HEK293 (cell line): ENCODE measurements at regions not wholly inside any gene's neighbourhood (a gene's known extent, or its start where the extent isn't known, plus 50 kb on each side); places are given as distances from the start of the nearest gene placed in this dataset.

Source experiments
- CTCF ChIA-PET: fragments of 350-600 bp; formaldehyde crosslinking; extraction: SDS; loops from one replicate; lab custom pipeline; 2021; ENCODE audit warnings: antibody characterized with exemption; lab: Yijun Ruan, JAX
- POLR2A ChIA-PET: fragments of 300-600 bp; formaldehyde crosslinking; extraction: SDS; loops from one replicate; lab custom pipeline; 2020; ENCODE audit warnings: antibody characterized with exemption, inconsistent platforms; lab: Yijun Ruan, JAX
- H3K27ac ChIP-seq: fragments of 200-500 bp; sonication (Bioruptor generic); 2 replicates; pipeline ENCODE4 v1.5.1; 2014; ENCODE audit warnings: low read depth, low read length, control low read depth, inconsistent platforms; ENCODE audit errors: extremely low read depth
- H3K36me3 ChIP-seq, 2 experiments: fragments of 200-500 bp in 1 of 2; sonication (Bioruptor generic) in 1 of 2; 1 replicate in 1 of 2; 2 replicates in 1 of 2; pipeline ENCODE4 v1.5.1; 2014 to 2017; ENCODE audit warnings: inconsistent platforms in 2 of 2, low read length in 2 of 2; ENCODE audit not compliant: control insufficient read depth in 2 of 2, insufficient read depth in 1 of 2
- H3K4me1 ChIP-seq: fragments of 200-500 bp; sonication (Bioruptor generic); 2 replicates; pipeline ENCODE4 v1.5.1; 2014; ENCODE audit warnings: mild to moderate bottlenecking, low read length, inconsistent platforms; ENCODE audit not compliant: control insufficient read depth, insufficient read depth
- H3K4me3 ChIP-seq: 2 replicates; pipeline ENCODE4 v1.5.1; 2011; ENCODE audit warnings: low read depth, mild to moderate bottlenecking, control low read depth, low read length, moderate library complexity
- H3K9me3 ChIP-seq: fragments of 200-500 bp; sonication (Bioruptor generic); 2 replicates; pipeline ENCODE4 v1.5.1; 2014; ENCODE audit warnings: low read depth, low read length, inconsistent platforms; ENCODE audit not compliant: control insufficient read depth, insufficient read depth
- BCL11B ChIP-seq: fragments of 450-650 bp; formaldehyde crosslinking; IDR thresholded peaks from 2 replicates; pipeline ENCODE4 v1.5.1; 2016; ENCODE audit warnings: low read depth, missing biosample characterization, missing genetic modification characterization
- HOXC10 ChIP-seq: sonication (generic); formaldehyde crosslinking; IDR thresholded peaks from 2 replicates; pipeline ENCODE4 v1.8.1; 2023; ENCODE audit warnings: mild to moderate bottlenecking, missing genetic modification reagents
- KLF7 ChIP-seq: fragments of 450-650 bp; formaldehyde crosslinking; IDR thresholded peaks from 2 replicates; pipeline ENCODE4 v1.5.1; 2016; ENCODE audit warnings: missing biosample characterization, missing genetic modification characterization, borderline replicate concordance
- OVOL3 ChIP-seq: fragments of 450-650 bp; formaldehyde crosslinking; IDR thresholded peaks from 2 replicates; pipeline ENCODE4 v1.5.1; 2016; ENCODE audit warnings: missing biosample characterization, missing genetic modification characterization
- PBX3 ChIP-seq: sonication (generic); formaldehyde crosslinking; IDR thresholded peaks from 2 replicates; pipeline ENCODE4 v1.8.1; 2022; ENCODE audit warnings: mild to moderate bottlenecking, moderate library complexity, missing genetic modification reagents
- PRDM6 ChIP-seq: fragments of 450-650 bp; formaldehyde crosslinking; IDR thresholded peaks from 2 replicates; pipeline ENCODE4 v1.5.1; 2017; ENCODE audit warnings: missing biosample characterization, missing genetic modification characterization
- ZEB2 ChIP-seq: fragments of 450-650 bp; formaldehyde crosslinking; IDR thresholded peaks from 2 replicates; pipeline ENCODE4 v1.5.1; 2016; ENCODE audit warnings: missing biosample characterization, missing genetic modification characterization
- ZFP37 ChIP-seq: fragments of 450-650 bp; formaldehyde crosslinking; IDR thresholded peaks from 2 replicates; pipeline ENCODE4 v1.5.1; 2016; ENCODE audit warnings: missing biosample characterization, missing genetic modification characterization
- ZNF112 ChIP-seq: fragments of 450-650 bp; formaldehyde crosslinking; IDR thresholded peaks from 2 replicates; pipeline ENCODE4 v1.5.0; 2017; ENCODE audit warnings: missing biosample characterization, missing genetic modification characterization
- ZNF16 ChIP-seq: fragments of 450-650 bp; formaldehyde crosslinking; IDR thresholded peaks from 2 replicates; pipeline ENCODE4 v1.5.1; 2016; ENCODE audit warnings: low read depth, missing biosample characterization, missing genetic modification characterization
- ZNF274 ChIP-seq, 2 experiments: fragments of 200-500 bp in 1 of 2; fragments of 450-650 bp in 1 of 2; sonication (Bioruptor generic) in 1 of 2; formaldehyde crosslinking in 1 of 2; IDR thresholded peaks; 2 replicates each; pipeline versions ENCODE4 v1.5.1 to v1.6.1; 2014 to 2016; ENCODE audit warnings: borderline replicate concordance in 1 of 2, inconsistent platforms in 1 of 2, low read length in 1 of 2, missing biosample characterization in 1 of 2, missing genetic modification characterization in 1 of 2
- ZNF302 ChIP-seq: fragments of 450-650 bp; formaldehyde crosslinking; IDR thresholded peaks from 2 replicates; pipeline ENCODE4 v1.5.1; 2016; ENCODE audit warnings: missing biosample characterization, missing genetic modification characterization, low read depth
- ZNF341 ChIP-seq: fragments of 450-650 bp; formaldehyde crosslinking; IDR thresholded peaks from 2 replicates; pipeline ENCODE4; 2016; ENCODE audit warnings: low read depth, missing biosample characterization, missing genetic modification characterization
- ZNF416 ChIP-seq: fragments of 450-650 bp; formaldehyde crosslinking; IDR thresholded peaks from 2 replicates; pipeline ENCODE4 v1.5.1; 2016; ENCODE audit warnings: missing biosample characterization, missing genetic modification characterization
- ZNF513 ChIP-seq: fragments of 450-650 bp; IDR thresholded peaks from 2 replicates; pipeline ENCODE4 v1.5.1; 2018; ENCODE audit warnings: missing biosample characterization, missing genetic modification characterization
- ZNF514 ChIP-seq: fragments of 450-650 bp; formaldehyde crosslinking; IDR thresholded peaks from 2 replicates; pipeline ENCODE4 v1.5.1; 2016; ENCODE audit warnings: missing biosample characterization, missing genetic modification characterization
- ZNF544 ChIP-seq: fragments of 450-650 bp; formaldehyde crosslinking; IDR thresholded peaks from 2 replicates; pipeline ENCODE4 v1.5.0; 2017; ENCODE audit warnings: missing biosample characterization, missing genetic modification characterization
- ZNF555 ChIP-seq: fragments of 450-650 bp; formaldehyde crosslinking; conservative IDR thresholded peaks from 2 replicates; pipeline ENCODE4 v1.5.1; 2017; ENCODE audit warnings: missing biosample characterization, mild to moderate bottlenecking, missing genetic modification characterization, inconsistent platforms
- ZNF571 ChIP-seq: fragments of 450-650 bp; formaldehyde crosslinking; IDR thresholded peaks from 2 replicates; pipeline ENCODE4 v1.5.0; 2017; ENCODE audit warnings: missing biosample characterization, missing genetic modification characterization
- ZNF768 ChIP-seq: fragments of 450-650 bp; formaldehyde crosslinking; IDR thresholded peaks from 2 replicates; pipeline ENCODE4 v1.5.1; 2018; ENCODE audit warnings: missing biosample characterization, mild to moderate bottlenecking, missing genetic modification characterization
- ZSCAN4 ChIP-seq: fragments of 450-650 bp; formaldehyde crosslinking; IDR thresholded peaks from 2 replicates; pipeline ENCODE4 v1.5.1; 2017; ENCODE audit warnings: missing biosample characterization, missing genetic modification characterization

- TF ChIP-seq ZNF768 (tag by site-specific recombination): no peak
- TF ChIP-seq ZFP37 (tag by site-specific recombination): no peak
- TF ChIP-seq ZNF341: no peak
Measured at GRCh38 chr12:115450017-115450416, 766.0 kb upstream of the TBX3 start (continued).

DNA sequence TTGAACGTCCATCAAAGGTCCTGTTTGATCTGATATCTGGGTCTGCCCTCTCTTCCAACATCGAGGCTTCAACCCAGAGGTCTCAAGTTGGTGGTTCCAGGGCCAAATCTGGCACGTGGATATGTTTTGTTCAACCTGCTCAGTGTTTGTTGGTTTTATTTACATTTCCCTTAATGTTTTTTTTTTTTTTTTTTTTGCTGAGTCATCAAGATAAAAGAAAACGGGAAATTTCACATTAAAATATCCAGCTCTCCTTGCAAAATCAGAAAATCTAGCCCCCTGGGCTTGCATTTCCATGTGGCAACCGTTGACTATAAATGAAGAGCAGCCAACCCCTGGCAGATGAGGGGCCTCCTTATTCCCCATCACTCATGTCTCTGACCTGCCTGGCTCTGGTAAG, 765.6 kb upstream of the TBX3 start:
- POLR2A ChIA-PET: no interaction called here
- Histone ChIP-seq H3K36me3 (no peaks in the 10 kb centered on the region), H3K4me1 (peaks cover 4% of the 10 kb centered on the region; the same call in 1 of the 2 replicates), H3K27ac (no peak overlapping the region), H3K9me3 (no peaks in the 10 kb centered on the region), H3K4me3 (no peak overlapping the region)
- TF ChIP-seq ZNF571 (tag by site-specific recombination) (no peak), ZNF112 (tag by site-specific recombination) (no peak), ZFP37 (tag by site-specific recombination) (no peak), ZNF555 (no peak), HOXC10 (no peak), ZNF274 (IDR thresholded peaks at IDR 0.05; ENCODE audit: low read length) (no peak), ZNF274 (tag by site-specific recombination; IDR thresholded peaks at IDR 0.05; ENCODE audit: borderline replicate concordance) (no peak), BCL11B (no peak), ZNF514 (tag by site-specific recombination) (no peak), ZSCAN4 (tag by site-specific recombination) (no peak), KLF7 (no peak), ZNF416 (tag by site-specific recombination) (no peak), ZNF302 (tag by site-specific recombination) (no peak), OVOL3 (tag by site-specific recombination) (no peak), ZNF544 (tag by site-specific recombination) (no peak), ZNF513 (tag by site-specific recombination) (no peak)
- CTCF ChIA-PET: no interaction called here

- Histone ChIP-seq H3K4me1 (no peaks in the 10 kb centered on the region), H3K36me3 (no peaks in the 10 kb centered on the region), H3K27ac (no peak overlapping the region), H3K4me3 (no peak overlapping the region), H3K9me3 (no peaks in the 10 kb centered on the region)
- ChIA-PET POLR2A (no interaction called here), CTCF (no interaction called here)
- TF ChIP-seq ZEB2 (tag by site-specific recombination) (no peak), PBX3 (no peak), ZNF16 (no peak), PRDM6 (tag by site-specific recombination) (no peak)
Measured at GRCh38 chr12:115444346-115444745, 760.4 kb upstream of the TBX3 start.
